ENCODE measurements at regions not wholly inside any gene's neighbourhood (a gene's known extent, or its start where the extent isn't known, plus 50 kb on each side); places are given as distances from the start of the nearest gene placed in this dataset.

- TF ChIP-seq POLR2A (IDR thresholded peaks at IDR 0.05) (no peak), CTCF (IDR thresholded peaks at IDR 0.05 in 4 of 5, conservative IDR thresholded peaks at IDR 0.05 in 1 of 5) (no peak)
Observed at GRCh38 chr5:155587458-155587857, 573.9 kb downstream of the KIF4B start.

All from gastrocnemius medialis (tissue), 4 donors.